ENCODE measurements at regions not wholly inside any gene's neighbourhood (a gene's known extent, or its start where the extent isn't known, plus 50 kb on each side); places are given as distances from the start of the nearest gene placed in this dataset.

DNA sequence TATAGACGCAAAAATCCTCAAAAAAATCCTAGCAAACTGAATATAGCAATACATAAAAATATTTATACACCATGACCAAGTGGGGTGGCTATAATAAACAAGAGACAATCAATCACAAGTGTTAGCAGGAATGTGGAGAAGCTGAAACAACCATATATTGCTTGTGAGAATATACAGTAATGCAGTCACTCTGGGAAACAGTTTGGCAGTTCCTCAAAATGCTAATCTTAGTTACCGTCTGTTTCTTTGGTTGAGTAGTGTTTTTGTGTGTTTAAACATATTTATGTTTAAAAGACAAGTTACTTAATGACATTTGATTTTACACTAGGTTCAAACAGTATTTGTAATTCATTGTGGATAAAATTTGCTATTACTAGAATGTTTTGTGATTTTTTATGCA lies 792.0 kb downstream of the LTN1 start:
- H3K27me3 ChIP-seq (ENCODE audit: control insufficient read depth in 3 of 3, insufficient read depth in 3 of 3, low read length in 2 of 3): no peaks in the 10 kb centered on the region
- H3K9ac ChIP-seq (ENCODE audit: insufficient read depth in 1 of 2, low read length in 2 of 2): no peak overlapping the region
- no peak for TF ChIP-seq CTCF (IDR thresholded peaks at IDR 0.05; ENCODE audit: control extremely low read depth, extremely low read depth)
- H3K9me3 ChIP-seq (ENCODE audit: control insufficient read depth in 4 of 4, insufficient read depth in 3 of 4, low read length in 3 of 4): no peaks in the 10 kb centered on the region
- no peak overlapping the region for H3K4me3 ChIP-seq
- ATAC-seq (ENCODE audit: insufficient read depth, low FRiP score) (no peak), DNase-seq (peak in 2 of 3 donors; percentile 18 to 26)
- 64 to 65% methylated on average over 2 of the region's 2 CpGs for WGBS, 2 donors
- H3K4me1 ChIP-seq (ENCODE audit: control insufficient read depth in 5 of 5, insufficient read depth in 5 of 5, low read length in 5 of 5): no peaks in the 10 kb centered on the region
- no peak overlapping the region for H3K27ac ChIP-seq (ENCODE audit: low read depth in 1 of 2, low read length in 1 of 2)
- H3K36me3 ChIP-seq (ENCODE audit: control insufficient read depth in 4 of 4, insufficient read depth in 4 of 4, low read length in 4 of 4): no peaks in the 10 kb centered on the region

DNA sequence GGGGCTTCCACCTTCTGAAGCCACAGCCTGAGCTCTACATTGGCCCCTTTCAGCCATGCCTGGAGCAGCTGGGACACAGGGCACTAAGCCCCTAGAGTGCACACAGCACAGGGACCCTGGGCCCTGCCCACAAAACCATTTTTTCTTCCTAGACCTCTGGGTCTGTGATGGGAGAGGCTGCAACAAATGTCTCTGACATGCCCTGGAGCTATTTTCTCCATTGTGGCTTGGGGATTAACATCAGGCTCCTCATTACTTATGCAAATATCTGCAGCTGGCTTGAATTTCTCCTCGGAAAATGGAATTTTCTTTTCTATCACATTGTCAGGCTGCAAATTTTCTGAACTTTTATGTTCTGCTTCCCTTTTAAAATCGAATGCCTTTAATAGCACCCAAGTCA lies 795.7 kb downstream of the LTN1 start:
- no peak overlapping the region for H3K4me3 ChIP-seq
- peaks cover 0 to 4% (median 1%) of the 10 kb centered on the region in 4 donors for H3K9me3 ChIP-seq (ENCODE audit: control insufficient read depth in 4 of 4, insufficient read depth in 3 of 4, low read length in 3 of 4)
- no peak for ATAC-seq (ENCODE audit: insufficient read depth, low FRiP score)
- 84 to 89% methylated on average over 2 of the region's 2 CpGs for WGBS, 2 donors
- no peak overlapping the region for H3K27ac ChIP-seq (ENCODE audit: low read depth in 1 of 2, low read length in 1 of 2)
- no peaks in the 10 kb centered on the region for H3K4me1 ChIP-seq (ENCODE audit: control insufficient read depth in 5 of 5, insufficient read depth in 5 of 5, low read length in 5 of 5)
- no peak overlapping the region for H3K9ac ChIP-seq (ENCODE audit: insufficient read depth in 1 of 2, low read length in 2 of 2)
- H3K36me3 ChIP-seq (ENCODE audit: control insufficient read depth in 4 of 4, insufficient read depth in 4 of 4, low read length in 4 of 4): no peaks in the 10 kb centered on the region
- no peaks in the 10 kb centered on the region for H3K27me3 ChIP-seq (ENCODE audit: control insufficient read depth in 3 of 3, insufficient read depth in 3 of 3, low read length in 2 of 3)
- no peak for TF ChIP-seq CTCF (IDR thresholded peaks at IDR 0.05; ENCODE audit: control extremely low read depth, extremely low read depth)
- DNase-seq: no peak

GRCh38 chr21:28193189-28193588 lies 799.5 kb downstream of the LTN1 start:
- Histone ChIP-seq H3K36me3 (ENCODE audit: control insufficient read depth in 4 of 4, insufficient read depth in 4 of 4, low read length in 4 of 4) (no peaks in the 10 kb centered on the region), H3K4me3 (no peak overlapping the region), H3K27me3 (ENCODE audit: control insufficient read depth in 3 of 3, insufficient read depth in 3 of 3, low read length in 2 of 3) (no peaks in the 10 kb centered on the region), H3K9ac (ENCODE audit: insufficient read depth in 1 of 2, low read length in 2 of 2) (no peak overlapping the region), H3K27ac (ENCODE audit: low read depth in 1 of 2, low read length in 1 of 2) (no peak overlapping the region), H3K9me3 (ENCODE audit: control insufficient read depth in 4 of 4, insufficient read depth in 3 of 4, low read length in 3 of 4) (peaks cover 0 to 4% (median 1%) of the 10 kb centered on the region in 4 donors), H3K4me1 (ENCODE audit: control insufficient read depth in 5 of 5, insufficient read depth in 5 of 5, low read length in 5 of 5) (no peaks in the 10 kb centered on the region)
- 42 to 67% methylated on average over 2 of the region's 2 CpGs for WGBS, 2 donors
- no peak for TF ChIP-seq CTCF (IDR thresholded peaks at IDR 0.05; ENCODE audit: control extremely low read depth, extremely low read depth)
- no peak for ATAC-seq (ENCODE audit: insufficient read depth, low FRiP score)
- no peak for DNase-seq

DNA sequence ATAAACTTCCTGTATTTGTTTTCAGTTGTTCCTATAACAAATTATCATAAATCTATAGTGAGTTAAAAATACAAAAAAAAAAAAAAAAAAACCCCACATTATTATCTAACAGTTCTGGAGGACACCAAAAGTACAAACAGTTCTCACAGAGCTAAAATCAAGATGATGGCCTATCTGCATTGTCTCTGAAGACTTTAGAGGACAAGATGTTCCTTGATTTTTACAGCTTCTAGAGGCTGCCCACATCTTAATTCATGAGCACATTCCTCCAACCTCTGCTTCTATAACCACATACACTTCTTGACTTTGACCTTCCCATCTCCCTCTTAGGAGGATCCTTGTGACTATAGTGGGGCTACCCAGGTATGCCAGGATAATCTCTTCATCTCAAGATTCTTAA lies 806.1 kb downstream of the LTN1 start:
- H3K27me3 ChIP-seq (ENCODE audit: control insufficient read depth in 3 of 3, insufficient read depth in 3 of 3, low read length in 2 of 3): no peaks in the 10 kb centered on the region
- ATAC-seq (ENCODE audit: insufficient read depth, low FRiP score): no peak
- H3K9me3 ChIP-seq (ENCODE audit: control insufficient read depth in 4 of 4, insufficient read depth in 3 of 4, low read length in 3 of 4): peaks cover 0 to 6% (median 0%) of the 10 kb centered on the region in 4 donors
- no peak for TF ChIP-seq CTCF (IDR thresholded peaks at IDR 0.05; ENCODE audit: control extremely low read depth, extremely low read depth)
- no peak overlapping the region for H3K4me3 ChIP-seq
- DNase-seq: no peak
- H3K27ac ChIP-seq (ENCODE audit: low read depth in 1 of 2, low read length in 1 of 2): no peak overlapping the region
- H3K36me3 ChIP-seq (ENCODE audit: control insufficient read depth in 4 of 4, insufficient read depth in 4 of 4, low read length in 4 of 4): no peaks in the 10 kb centered on the region
- no peak overlapping the region for H3K9ac ChIP-seq (ENCODE audit: insufficient read depth in 1 of 2, low read length in 2 of 2)
- no peaks in the 10 kb centered on the region for H3K4me1 ChIP-seq (ENCODE audit: control insufficient read depth in 5 of 5, insufficient read depth in 5 of 5, low read length in 5 of 5)

All from lung (tissue), 11 donors.